H1 (cell line): ENCODE measurements at regions not wholly inside any gene's neighbourhood (a gene's known extent, or its start where the extent isn't known, plus 50 kb on each side); places are given as distances from the start of the nearest gene placed in this dataset.

Experiments
- CTCF ChIA-PET: fragments of 300-600 bp; sonication (Branson Sonifier 250); formaldehyde crosslinking; loops from one replicate; lab custom pipeline; 2021; ENCODE audit not compliant: partially characterized antibody; lab: Charles Lee
- POLR2A ChIA-PET: fragments of 300-600 bp; sonication (Branson Sonifier 250); formaldehyde crosslinking; loops from one replicate; lab custom pipeline; 2021; ENCODE audit warnings: inconsistent platforms; ENCODE audit not compliant: partially characterized antibody; lab: Charles Lee
- DNase-seq, 2 experiments: peaks; one replicate each; pipeline versions ENCODE4 v3.0.0 to v3.0.0-alpha.2; 2010 to 2022; ENCODE audit warnings: low spot score in 2 of 2, low read depth in 1 of 2, mixed read lengths in 1 of 2
- FAIRE-seq: peaks from 2 replicates; lab custom pipeline; 2011; peaks lifted over from hg19 to GRCh38; lab: Jason Lieb, UNC
- H2AFZ ChIP-seq: 2 replicates; pipeline ENCODE4 v1.8.1; 2012; ENCODE audit warnings: low read length, inconsistent platforms
- H2AK5ac ChIP-seq: 2 replicates; pipeline ENCODE4 v1.6.1; 2013; ENCODE audit warnings: low read depth, low read length
- H2BK120ac ChIP-seq: replicated peaks from 2 replicates; pipeline ENCODE3; 2013; ENCODE audit warnings: low read depth, low read length, inconsistent platforms
- H2BK12ac ChIP-seq: 2 replicates; pipeline ENCODE4 v1.6.1; 2013; ENCODE audit warnings: low read depth, low read length
- H2BK15ac ChIP-seq: 2 replicates; pipeline ENCODE4 v1.6.1; 2013; ENCODE audit warnings: low read length
- H2BK20ac ChIP-seq: 2 replicates; pipeline ENCODE4 v1.6.1; 2013; ENCODE audit warnings: low read length
- H2BK5ac ChIP-seq: 2 replicates; pipeline ENCODE4 v1.6.1; 2013; ENCODE audit warnings: low read depth, low read length
- H3K14ac ChIP-seq: 2 replicates; pipeline ENCODE4 v1.6.1; 2013; ENCODE audit warnings: inconsistent platforms; ENCODE audit not compliant: insufficient read length
- H3K18ac ChIP-seq: 2 replicates; pipeline ENCODE4 v1.6.1; 2013; ENCODE audit warnings: low read length; ENCODE audit errors: extremely low read depth
- H3K23ac ChIP-seq: 2 replicates; pipeline ENCODE4 v1.6.1; 2013; ENCODE audit warnings: inconsistent platforms; ENCODE audit not compliant: insufficient read length
- H3K23me2 ChIP-seq: 2 replicates; pipeline ENCODE4 v1.6.1; 2013; ENCODE audit warnings: low read depth, low read length
- H3K27ac ChIP-seq: 2 replicates; pipeline ENCODE4 v1.6.1; 2011; ENCODE audit warnings: low read depth, low read length, inconsistent platforms
- H3K27me3 ChIP-seq, 4 experiments: replicated peaks in 1 of 4; 1 replicate in 1 of 4; 2 replicates in 3 of 4; pipeline versions ENCODE4 v1.6.1 to v1.8.1; 2011 to 2013; ENCODE audit warnings: low read length in 3 of 4, mild to moderate bottlenecking in 3 of 4, inconsistent platforms in 2 of 4, mixed read lengths in 2 of 4, moderate library complexity in 1 of 4; ENCODE audit not compliant: control insufficient read depth in 3 of 4, insufficient read depth in 3 of 4; ENCODE audit errors: extremely low read depth in 1 of 4
- H3K36me3 ChIP-seq, 4 experiments: 2 replicates each; pipeline versions ENCODE4 v1.6.1 to v1.8.1; 2011 to 2013; ENCODE audit warnings: mild to moderate bottlenecking in 4 of 4, low read length in 3 of 4, moderate library complexity in 2 of 4, control low read depth in 1 of 4, inconsistent platforms in 1 of 4; ENCODE audit not compliant: insufficient read depth in 4 of 4, control insufficient read depth in 2 of 4
- H3K4ac ChIP-seq: replicated peaks from 2 replicates; pipeline ENCODE3; 2013; ENCODE audit warnings: low read length, low read depth, mixed read lengths, inconsistent platforms; ENCODE audit not compliant: insufficient read length
- H3K4me1 ChIP-seq, 4 experiments: replicated peaks in 1 of 4; 1 replicate in 1 of 4; 2 replicates in 3 of 4; pipeline versions ENCODE4 v1.6.1 to v1.8.1; 2011 to 2013; ENCODE audit warnings: low read length in 3 of 4, inconsistent platforms in 2 of 4, mixed read lengths in 1 of 4; ENCODE audit not compliant: insufficient read depth in 4 of 4, control insufficient read depth in 3 of 4
- H3K4me2 ChIP-seq, 2 experiments: 2 replicates each; pipeline versions ENCODE4 v1.6.1 to v1.8.1; 2011 to 2013; ENCODE audit warnings: low read depth in 2 of 2, low read length in 2 of 2, control low read depth in 1 of 2, inconsistent platforms in 1 of 2, mild to moderate bottlenecking in 1 of 2; ENCODE audit not compliant: insufficient read depth in 1 of 2
- H3K4me3 ChIP-seq, 4 experiments: fragments of 200-600, 300-600 bp in 1 of 4; sonication (generic), shearing (Covaris generic), sonication (Bioruptor Twin) in 1 of 4; 2 replicates each; pipeline versions ENCODE4 v1.5.1 to v1.8.1; 2011 to 2016; ENCODE audit warnings: low read length in 4 of 4, low read depth in 3 of 4, control low read depth in 2 of 4, inconsistent platforms in 2 of 4, mild to moderate bottlenecking in 2 of 4, mixed read lengths in 1 of 4, moderate library complexity in 1 of 4; ENCODE audit not compliant: insufficient read depth in 2 of 4; ENCODE audit errors: extremely low read depth in 1 of 4
- H3K56ac ChIP-seq: replicated peaks from 2 replicates; pipeline ENCODE3; 2013; ENCODE audit warnings: low read depth, mild to moderate bottlenecking, mixed read lengths, low read length, inconsistent platforms; ENCODE audit not compliant: insufficient read length
- H3K79me1 ChIP-seq: 2 replicates; pipeline ENCODE4 v1.6.1; 2013; ENCODE audit warnings: low read depth, low read length, control low read depth
- H3K79me2 ChIP-seq, 2 experiments: 2 replicates each; pipeline versions ENCODE4 v1.6.1 to v1.8.1; 2012 to 2013; ENCODE audit warnings: low read length in 2 of 2, mild to moderate bottlenecking in 2 of 2, inconsistent platforms in 1 of 2; ENCODE audit not compliant: insufficient read depth in 2 of 2, control insufficient read depth in 1 of 2
- H3K9ac ChIP-seq, 4 experiments: replicated peaks in 1 of 4; 1 replicate in 1 of 4; 2 replicates in 3 of 4; pipeline versions ENCODE4 v1.6.1 to v1.8.1; 2011 to 2013; ENCODE audit warnings: low read depth in 3 of 4, low read length in 3 of 4, control low read depth in 2 of 4, mild to moderate bottlenecking in 2 of 4, moderate library complexity in 2 of 4, inconsistent platforms in 1 of 4; ENCODE audit errors: extremely low read depth in 1 of 4
- H3K9me3 ChIP-seq, 2 experiments: 2 replicates each; pipeline versions ENCODE4 v1.6.1 to v1.8.1; 2012 to 2013; ENCODE audit warnings: mild to moderate bottlenecking in 2 of 2, moderate library complexity in 2 of 2, control low read depth in 1 of 2, inconsistent platforms in 1 of 2, low read depth in 1 of 2, low read length in 1 of 2, mixed read lengths in 1 of 2; ENCODE audit not compliant: insufficient read depth in 2 of 2
- H4K20me1 ChIP-seq, 2 experiments: replicated peaks in 1 of 2; 2 replicates each; pipeline versions ENCODE3 to v1.8.1; 2011 to 2013; ENCODE audit warnings: inconsistent platforms in 2 of 2, low read length in 2 of 2, mild to moderate bottlenecking in 1 of 2; ENCODE audit not compliant: insufficient read depth in 2 of 2, control insufficient read depth in 1 of 2
- H4K5ac ChIP-seq: 2 replicates; pipeline ENCODE4 v1.6.1; 2013; ENCODE audit warnings: low read length, low read depth, mixed read lengths, inconsistent platforms; ENCODE audit not compliant: insufficient read length
- H4K8ac ChIP-seq: 2 replicates; pipeline ENCODE4 v1.8.0; 2013; ENCODE audit warnings: mild to moderate bottlenecking, moderate library complexity, low read length, inconsistent platforms; ENCODE audit not compliant: insufficient read depth; ENCODE audit errors: extremely low read depth
- H4K91ac ChIP-seq: replicated peaks from 2 replicates; pipeline ENCODE3; 2013; ENCODE audit warnings: low read length, mixed read lengths, inconsistent platforms; ENCODE audit not compliant: insufficient read length
- WGBS, 2 experiments: shearing (Covaris generic) in 1 of 2; methylation state at CpG; one replicate each; pipeline versions ENCODE4 v1.1.6 to v1.1.7; 2013 to 2015; ENCODE audit warnings: low lambda C conversion rate in 2 of 2, mixed read lengths in 2 of 2, inconsistent platforms in 1 of 2, low coverage in 1 of 2, missing lambda C conversion rate in 1 of 2; ENCODE audit not compliant: insufficient replicate concordance in 2 of 2, insufficient coverage in 1 of 2, insufficient read length in 1 of 2; ENCODE audit errors: extremely low coverage in 1 of 2, missing lambda C conversion rate in 1 of 2; 5-methylcytosine and 5-hydroxymethylcytosine counted together
- TF ChIP-seq, protein P1 (sequence below): IDR thresholded peaks from 2 replicates; pipeline ENCODE4 v1.6.1; 2012; ENCODE audit warnings: inconsistent platforms
- TF ChIP-seq, protein P2 (sequence below): IDR thresholded peaks from 2 replicates; pipeline ENCODE4 v1.6.1; 2012; ENCODE audit warnings: inconsistent platforms
- TF ChIP-seq, protein P3 (sequence below): IDR thresholded peaks from 2 replicates; pipeline ENCODE4 v1.6.1; 2011; ENCODE audit warnings: low read depth, mild to moderate bottlenecking, low read length; ENCODE audit not compliant: insufficient read depth

DNA sequence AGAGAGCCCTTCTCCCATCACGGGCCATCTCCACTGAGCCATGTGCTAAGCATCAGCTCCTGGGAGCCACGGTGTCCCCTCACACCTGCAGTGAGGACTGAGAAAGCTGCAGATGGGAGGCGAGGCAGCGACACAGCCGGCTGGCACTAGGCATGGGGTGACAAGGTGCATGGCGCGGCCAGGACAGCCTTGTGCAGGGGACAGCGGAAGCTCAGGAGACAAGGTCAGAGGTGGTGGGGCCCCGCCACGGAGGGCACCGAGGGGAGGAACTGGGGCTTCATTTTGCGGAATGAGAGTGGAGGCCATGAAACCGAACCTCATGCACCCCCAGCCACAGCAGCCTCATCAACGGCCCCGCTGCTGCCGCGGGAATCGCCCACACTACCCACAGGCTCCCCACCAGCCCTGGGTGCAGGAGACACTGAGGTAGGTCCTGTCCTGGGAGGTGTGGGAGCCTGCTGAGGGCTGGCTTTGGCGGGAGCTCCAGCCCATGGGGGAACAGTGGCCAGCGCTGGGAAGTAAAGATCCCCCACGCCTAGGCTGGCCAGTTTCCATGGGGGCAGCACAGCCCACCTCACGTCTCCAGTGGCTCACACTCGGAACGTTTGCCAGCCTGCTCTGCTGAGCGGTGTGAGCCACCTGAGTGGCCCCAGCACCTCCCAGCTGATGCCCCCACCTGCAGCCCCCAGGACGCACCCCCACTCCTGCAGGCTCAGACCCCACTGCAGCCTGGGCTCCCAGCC is 71.2 kb upstream of the INSIG1 start:
- POLR2A ChIA-PET: no interaction called here

More for the DNA sequence above, 71.2 kb upstream of the INSIG1 start:
- no peaks in the 10 kb centered on the region for H3K36me3 ChIP-seq
- no peak overlapping the region for H2AFZ ChIP-seq
- no peak overlapping the region; the same call in 1 of the 2 replicates for H2BK15ac ChIP-seq
- H4K91ac ChIP-seq: no peak overlapping the region
- no peak overlapping the region for H3K27ac ChIP-seq
- H3K23ac ChIP-seq: no peak overlapping the region
- H4K20me1 ChIP-seq: no peaks in the 10 kb centered on the region
- H3K4ac ChIP-seq: no peak overlapping the region
- H3K14ac ChIP-seq: no peak overlapping the region
- no peak overlapping the region for H2BK120ac ChIP-seq
- H3K18ac ChIP-seq: peak overlapping the region; percentile 32; the same call in 1 of the 2 replicates
- no peaks in the 10 kb centered on the region for H3K79me2 ChIP-seq
- FAIRE-seq (no peak), DNase-seq (no peak)
- no peak overlapping the region for H2BK5ac ChIP-seq
- H3K56ac ChIP-seq: no peak overlapping the region
- H3K4me2 ChIP-seq: no peak overlapping the region
- CTCF ChIA-PET: interaction anchor here (1.2 kb wide), 1 partner anchor 36 kb away, joined by 3 read pairs; no protein-coding TSS in a partner anchor
- peak overlapping the region; percentile 50; the same call in 1 of the 2 replicates for H2BK12ac ChIP-seq
- H3K4me3 ChIP-seq: no peak overlapping the region
- no peak overlapping the region for H3K9ac ChIP-seq
- no peak overlapping the region for H2AK5ac ChIP-seq
- peaks cover 0 to 25% (median 18%) of the 10 kb centered on the region in 4 experiments; a peak in 6 of 7 replicates for H3K4me1 ChIP-seq
- no peaks in the 10 kb centered on the region for H3K23me2 ChIP-seq
- no peak overlapping the region; the same call in 1 of the 2 replicates for H4K8ac ChIP-seq
- no peaks in the 10 kb centered on the region; a peak in 1 of 4 replicates for H3K9me3 ChIP-seq
- no peak overlapping the region for H2BK20ac ChIP-seq
- TF ChIP-seq, protein P1, sequence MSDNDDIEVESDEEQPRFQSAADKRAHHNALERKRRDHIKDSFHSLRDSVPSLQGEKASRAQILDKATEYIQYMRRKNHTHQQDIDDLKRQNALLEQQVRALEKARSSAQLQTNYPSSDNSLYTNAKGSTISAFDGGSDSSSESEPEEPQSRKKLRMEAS: 0 out of 2 replicates have a peak, but pooled peaks have one; percentile 35
- TF ChIP-seq, protein P2, sequence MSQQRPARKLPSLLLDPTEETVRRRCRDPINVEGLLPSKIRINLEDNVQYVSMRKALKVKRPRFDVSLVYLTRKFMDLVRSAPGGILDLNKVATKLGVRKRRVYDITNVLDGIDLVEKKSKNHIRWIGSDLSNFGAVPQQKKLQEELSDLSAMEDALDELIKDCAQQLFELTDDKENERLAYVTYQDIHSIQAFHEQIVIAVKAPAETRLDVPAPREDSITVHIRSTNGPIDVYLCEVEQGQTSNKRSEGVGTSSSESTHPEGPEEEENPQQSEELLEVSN: peak; percentile 45; the same call in 1 of the 2 replicates
- TF ChIP-seq, protein P3, sequence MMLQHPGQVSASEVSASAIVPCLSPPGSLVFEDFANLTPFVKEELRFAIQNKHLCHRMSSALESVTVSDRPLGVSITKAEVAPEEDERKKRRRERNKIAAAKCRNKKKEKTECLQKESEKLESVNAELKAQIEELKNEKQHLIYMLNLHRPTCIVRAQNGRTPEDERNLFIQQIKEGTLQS: no peak
- H4K5ac ChIP-seq: no peak overlapping the region
- no peaks in the 10 kb centered on the region for H3K79me1 ChIP-seq
- WGBS, 2 experiments: 91% methylated on average over 23 of the region's 26 CpGs; no CpG with 5 or more reads in 1 of the 2 experiments
- peaks cover 0 to 17% (median 7%) of the 10 kb centered on the region in 4 experiments; a peak in 5 of 7 replicates for H3K27me3 ChIP-seq
